ENCODE measurements at regions not wholly inside any gene's neighbourhood (a gene's known extent, or its start where the extent isn't known, plus 50 kb on each side); places are given as distances from the start of the nearest gene placed in this dataset.
"Not testable (repeated sequence)": the region's sequence is repeated elsewhere in the genome, so short reads cannot be mapped to it uniquely, and the experiment has no call there.

DNA sequence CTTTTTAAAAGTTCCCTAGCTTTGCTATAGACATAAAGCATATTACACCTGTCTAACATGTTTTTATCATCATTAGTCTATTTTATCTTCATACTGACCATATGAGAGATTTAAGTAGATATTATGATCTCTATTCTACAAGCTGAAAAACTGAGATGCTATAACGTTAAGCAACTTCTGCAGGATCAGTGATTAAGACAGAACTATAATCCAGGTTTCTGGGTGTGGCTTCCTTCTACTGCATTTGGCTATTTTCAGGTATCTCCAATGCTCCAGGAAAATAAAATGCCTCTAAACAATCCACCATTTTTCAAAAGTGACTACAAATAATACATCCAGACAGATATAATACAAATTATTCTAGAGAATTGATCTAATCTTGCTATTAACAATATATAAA, 53.4 kb downstream of the RGS2 start:
- DNase-seq (ENCODE audit: low spot score), result no peak

- DNase-seq (ENCODE audit: low spot score), result no peak
These were observed 57.5 kb downstream of the RGS2 start for GRCh38 chr1:192866241-192866868.

DNA sequence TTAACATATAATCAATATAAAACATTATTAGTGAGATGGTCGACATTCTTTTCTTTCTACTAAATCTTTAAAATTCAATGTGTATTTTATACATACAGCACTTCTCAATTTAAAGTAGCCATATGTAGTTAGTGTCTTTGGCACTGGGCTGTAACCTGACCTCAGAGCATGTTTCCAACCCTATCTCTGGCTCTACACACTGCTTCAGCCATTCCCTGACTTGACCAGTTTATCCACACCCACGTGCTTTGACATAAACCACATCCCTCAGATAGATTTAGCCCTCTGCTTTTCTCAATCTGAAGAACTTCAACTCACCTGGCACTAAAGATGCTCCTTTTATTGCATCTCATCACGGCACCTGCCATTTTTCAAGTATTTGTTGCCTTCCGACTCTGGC, 58.3 kb downstream of the RGS2 start:
- DNase-seq (ENCODE audit: low spot score), result no peak

- no peak for DNase-seq (ENCODE audit: low spot score)
These were observed 60.6 kb downstream of the RGS2 start for GRCh38 chr1:192869308-192869940.

GRCh38 chr1:192872010-192872409, 63.2 kb downstream of the RGS2 start:
- DNase-seq (ENCODE audit: low spot score), result no peak

DNA sequence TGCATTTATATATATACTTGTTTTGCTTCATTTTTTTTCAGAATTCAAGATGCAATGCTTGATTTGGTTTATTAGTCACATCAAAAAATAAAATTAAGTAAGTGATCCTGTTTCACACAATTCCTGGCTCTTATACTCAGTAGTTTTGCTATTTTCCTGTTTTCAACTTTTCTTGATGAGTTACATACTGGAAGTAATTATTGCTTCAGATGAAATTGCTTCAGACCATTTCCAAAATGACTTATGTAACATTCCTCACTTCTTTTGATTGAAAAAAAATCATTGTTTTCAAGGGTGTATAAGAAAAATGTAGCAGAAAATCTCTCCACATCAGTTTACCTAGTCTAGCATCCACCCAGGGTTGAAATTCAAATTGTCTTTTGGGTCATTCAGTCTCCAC, 65.0 kb downstream of the RGS2 start:
- DNase-seq (ENCODE audit: low spot score), result no peak

DNA sequence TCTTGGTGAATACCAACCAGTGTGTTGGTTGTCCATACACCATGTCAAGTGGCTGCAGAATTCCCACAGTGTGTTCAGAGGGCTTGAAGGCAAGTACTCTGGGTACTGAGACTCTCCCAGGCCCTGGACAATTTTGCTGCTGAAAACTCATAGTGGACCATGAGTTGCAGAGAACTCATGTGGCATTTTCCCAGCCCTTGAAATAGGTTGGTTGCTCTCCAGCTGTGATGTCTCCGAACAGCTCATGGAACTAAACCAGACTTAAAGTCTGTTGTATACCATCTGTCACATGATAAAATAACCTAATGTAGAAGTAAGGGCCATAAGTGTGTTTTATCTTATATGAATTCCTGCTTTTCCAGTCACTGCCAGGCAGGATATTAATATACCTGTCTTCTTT, 67.8 kb downstream of the RGS2 start:
- no peak for DNase-seq (ENCODE audit: low spot score)

DNA sequence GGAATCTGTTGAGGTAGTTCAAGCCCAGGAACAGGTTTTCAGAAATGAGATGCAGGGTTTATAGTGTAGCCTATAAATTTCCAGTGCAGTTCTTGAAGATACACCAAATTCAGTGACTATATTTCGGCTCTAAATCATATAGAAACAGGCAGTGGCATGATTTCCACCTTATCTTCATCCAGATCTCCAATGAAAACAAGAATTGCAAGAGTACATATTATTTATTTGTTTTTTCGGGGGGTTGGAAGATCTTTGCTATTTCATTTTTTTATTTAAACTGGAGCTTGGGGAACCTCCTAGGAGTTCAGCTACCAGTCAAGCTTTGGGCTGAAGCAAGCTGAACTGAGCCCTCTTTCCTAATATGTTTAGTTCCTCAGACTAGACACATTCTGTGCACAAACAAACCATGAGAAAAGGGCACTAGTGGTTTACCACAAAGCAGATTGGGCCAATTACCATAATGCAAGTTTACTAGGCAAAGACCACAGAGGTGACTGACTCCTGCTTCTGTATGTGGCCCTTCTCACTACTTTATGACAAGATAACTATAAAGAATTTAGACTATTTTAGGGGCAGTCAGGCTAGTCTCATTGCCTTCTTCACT, 68.5 kb downstream of the RGS2 start:
- no peak for DNase-seq (ENCODE audit: low spot score)

- DNase-seq (ENCODE audit: low spot score), result peak; percentile 7
These were observed 69.4 kb downstream of the RGS2 start for GRCh38 chr1:192878249-192878648.

DNA sequence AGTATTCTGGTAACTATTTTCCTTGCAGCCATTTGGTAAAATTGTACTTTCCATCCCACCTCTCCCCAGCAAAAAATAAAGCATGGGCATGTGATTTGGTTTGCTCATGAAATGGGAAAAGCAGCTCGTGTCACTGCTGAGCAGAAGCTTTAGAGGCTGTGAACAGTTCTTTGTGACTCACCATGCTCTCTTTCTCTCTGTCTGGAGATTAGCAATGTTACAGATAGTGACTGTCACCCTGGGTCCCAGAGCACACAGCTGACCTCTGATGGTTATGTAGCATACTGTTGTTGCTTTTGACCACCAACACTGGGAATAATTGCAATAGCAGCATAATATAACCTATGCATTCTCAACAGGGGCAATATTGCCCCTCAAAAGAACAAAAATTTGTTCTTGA, 70.6 kb downstream of the RGS2 start:
- DNase-seq (ENCODE audit: low spot score), result no peak

DNA sequence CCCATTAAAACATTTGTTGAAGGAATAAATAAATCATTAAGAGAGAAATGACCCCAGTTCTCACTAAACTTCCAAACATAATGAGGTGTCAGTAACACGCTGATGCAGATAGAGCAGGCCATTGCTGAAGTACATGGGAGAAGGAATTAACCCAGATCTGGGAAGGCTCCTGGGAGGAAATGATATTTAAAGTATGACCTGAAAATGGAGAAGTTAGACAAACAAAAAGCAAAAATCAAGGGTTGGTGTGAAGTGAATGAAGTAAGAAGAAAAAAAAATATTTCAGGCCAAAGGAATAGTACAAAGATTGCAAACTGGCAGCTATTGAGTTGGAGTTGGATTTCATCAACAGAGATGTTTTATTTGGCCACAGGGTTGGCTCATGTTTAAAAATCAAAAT, 71.4 kb downstream of the RGS2 start:
- no peak for DNase-seq (ENCODE audit: low spot score)

- no peak for DNase-seq (ENCODE audit: low spot score)
These were observed 75.4 kb downstream of the RGS2 start for GRCh38 chr1:192884241-192884640.

GRCh38 chr1:192885387-192885786, 76.5 kb downstream of the RGS2 start:
- DNase-seq (ENCODE audit: low spot score), result not testable (repeated sequence)

- no peak for DNase-seq (ENCODE audit: low spot score)
These were observed 78.6 kb downstream of the RGS2 start for GRCh38 chr1:192887426-192887825.

GRCh38 chr1:192888574-192888973, 79.7 kb downstream of the RGS2 start:
- DNase-seq (ENCODE audit: low spot score), result no peak

- DNase-seq (ENCODE audit: low spot score), result no peak
These were observed 80.2 kb downstream of the RGS2 start for GRCh38 chr1:192889082-192889481.

DNA sequence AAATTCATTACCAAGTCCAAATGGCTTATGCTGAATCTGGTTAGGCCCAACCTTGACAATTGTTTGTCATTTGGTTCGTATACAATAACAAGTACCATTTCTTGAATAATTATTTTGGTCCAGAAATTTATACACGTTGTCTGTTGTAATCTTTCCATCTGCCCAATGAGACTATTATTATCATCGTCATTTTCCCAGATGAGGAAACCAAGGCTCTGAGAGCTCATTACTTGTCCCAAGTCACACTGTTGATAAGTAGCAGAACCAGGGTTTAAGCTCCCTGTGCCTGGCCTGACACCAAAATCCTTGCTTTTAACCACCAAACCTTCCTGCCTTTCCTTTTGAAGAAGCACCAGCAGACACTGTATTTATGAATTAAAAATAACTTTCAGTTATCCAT, 81.3 kb downstream of the RGS2 start:
- DNase-seq (ENCODE audit: low spot score), result no peak

DNA sequence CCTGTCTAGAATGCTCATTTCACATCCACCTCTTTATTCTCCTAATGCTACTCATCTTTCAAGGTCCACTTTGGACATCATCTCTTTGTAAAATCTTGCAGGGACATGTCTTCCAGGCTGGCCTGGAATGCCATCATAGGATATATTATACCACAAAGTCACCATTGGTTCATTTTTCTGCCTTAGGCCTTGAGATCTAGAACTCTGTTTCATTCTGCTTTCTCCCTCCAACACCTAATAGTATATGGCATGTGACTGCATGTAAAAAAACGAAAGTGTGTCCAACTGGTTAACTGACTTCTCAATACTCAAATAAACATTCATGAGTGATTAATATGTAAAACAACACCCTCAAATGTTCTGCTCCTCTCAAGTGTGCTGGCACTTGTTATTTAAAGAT, 84.1 kb downstream of the RGS2 start:
- DNase-seq (ENCODE audit: low spot score), result no peak

GRCh38 chr1:192895487-192895886, 86.6 kb downstream of the RGS2 start:
- DNase-seq (ENCODE audit: low spot score), result not testable (repeated sequence)

DNA sequence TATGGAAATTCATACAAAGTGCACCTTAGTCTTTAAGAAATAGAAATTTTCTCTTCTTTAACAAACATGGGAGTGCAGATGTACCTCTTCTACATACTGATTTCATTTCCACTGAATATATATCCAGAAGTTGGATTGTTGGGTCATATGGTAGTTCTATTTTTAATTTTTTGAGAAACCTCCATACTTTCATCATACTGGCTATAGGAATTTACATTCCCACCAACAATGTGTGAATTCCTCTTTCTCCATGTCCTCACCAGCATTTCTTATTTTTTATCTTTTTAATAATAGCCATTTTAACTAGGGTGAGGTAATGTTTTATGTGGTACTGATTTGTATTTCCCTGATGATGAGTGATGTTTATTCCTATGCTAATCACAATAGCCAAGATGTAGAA, 87.5 kb downstream of the RGS2 start:
- DNase-seq (ENCODE audit: low spot score), result no peak

DNA sequence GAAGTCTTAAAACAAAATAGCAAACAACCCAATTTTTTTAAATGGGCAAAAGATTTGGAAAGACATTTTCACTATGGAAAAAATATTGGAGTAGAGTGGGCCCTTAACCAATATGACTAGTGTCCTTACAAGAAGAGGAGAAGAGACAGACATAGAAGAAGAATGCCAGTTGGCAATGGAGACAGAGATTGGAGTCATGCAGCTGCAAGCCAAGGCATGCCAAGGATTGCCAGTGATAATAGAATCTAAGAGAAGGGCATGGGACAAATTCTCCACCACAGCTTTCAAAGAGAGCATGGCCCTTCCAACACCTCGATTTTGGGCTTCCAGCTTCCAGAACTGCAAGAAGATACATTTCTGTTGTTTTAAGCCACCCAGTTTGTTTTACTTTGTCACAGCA, 92.7 kb downstream of the RGS2 start:
- DNase-seq (ENCODE audit: low spot score), result no peak

DNA sequence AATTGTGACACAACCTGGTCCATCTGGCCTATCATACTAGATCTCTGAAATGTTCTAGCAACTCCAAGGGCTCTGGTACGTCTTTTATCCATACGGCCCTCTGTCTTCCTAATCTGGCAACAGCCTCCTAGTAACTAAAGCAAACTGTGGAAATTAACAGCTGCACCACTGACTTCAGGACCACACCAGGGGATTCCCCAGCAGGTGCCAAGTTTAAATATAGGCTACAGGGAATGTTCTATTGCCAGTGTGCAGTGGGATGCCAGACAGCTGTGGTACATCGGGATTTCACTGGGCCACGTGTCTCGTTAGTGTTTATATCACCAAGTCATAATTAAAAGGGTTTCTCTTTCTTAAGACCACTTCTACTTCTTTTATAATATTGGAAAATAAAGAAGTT, 94.3 kb downstream of the RGS2 start:
- DNase-seq (ENCODE audit: low spot score), result no peak

- DNase-seq (ENCODE audit: low spot score), result peak; percentile 57
These were observed 95.6 kb downstream of the RGS2 start for GRCh38 chr1:192904438-192904895.

- no peak for DNase-seq (ENCODE audit: low spot score)
These were observed 96.2 kb downstream of the RGS2 start for GRCh38 chr1:192905049-192905448.
